GM12873 (cell line): ENCODE measurements at regions not wholly inside any gene's neighbourhood (a gene's known extent, or its start where the extent isn't known, plus 50 kb on each side); places are given as distances from the start of the nearest gene placed in this dataset.

ENCODE experiments used
- CTCF ChIP-seq: IDR thresholded peaks from 2 replicates; pipeline ENCODE4 v1.5.1; 2012; ENCODE audit warnings: low read depth, mild to moderate bottlenecking, moderate library complexity, low read length, control low read depth; ENCODE audit not compliant: insufficient read depth; ENCODE audit errors: missing control alignments

GRCh38 chr6:44715925-44716324 is 328.4 kb downstream of the CDC5L start:
- no peak for TF ChIP-seq CTCF

GRCh38 chr6:44717431-44717830 is 329.9 kb downstream of the CDC5L start:
- no peak for TF ChIP-seq CTCF

DNA sequence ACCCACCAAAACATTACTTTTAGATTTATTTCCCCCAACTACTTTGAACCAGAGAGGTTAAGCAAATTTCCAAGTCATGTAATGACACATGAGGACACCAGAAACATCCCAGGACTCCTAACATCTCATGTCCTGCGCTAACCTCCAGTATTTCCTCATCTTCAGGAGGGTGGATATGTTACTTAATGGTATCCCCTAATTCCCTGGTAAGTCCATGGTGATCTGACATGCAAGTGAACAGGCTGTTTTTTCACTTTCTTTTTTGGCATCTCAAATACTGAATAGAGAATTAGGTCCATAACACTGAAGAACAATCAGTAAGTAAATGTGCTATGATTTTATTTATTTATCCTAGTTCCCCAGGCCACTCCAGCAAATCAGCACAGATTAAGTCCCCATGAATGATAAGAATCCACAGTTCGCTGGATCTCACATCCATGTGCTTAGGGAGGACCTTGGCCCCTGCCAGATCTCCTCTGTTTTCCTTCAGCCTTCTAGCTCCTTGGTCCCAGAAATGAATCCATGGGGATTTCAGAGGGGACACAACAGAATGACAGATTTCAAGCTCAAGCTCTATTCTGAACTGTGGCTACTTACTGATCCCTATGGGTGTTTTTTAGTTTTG is 334.6 kb downstream of the CDC5L start:
- no peak for TF ChIP-seq CTCF

DNA sequence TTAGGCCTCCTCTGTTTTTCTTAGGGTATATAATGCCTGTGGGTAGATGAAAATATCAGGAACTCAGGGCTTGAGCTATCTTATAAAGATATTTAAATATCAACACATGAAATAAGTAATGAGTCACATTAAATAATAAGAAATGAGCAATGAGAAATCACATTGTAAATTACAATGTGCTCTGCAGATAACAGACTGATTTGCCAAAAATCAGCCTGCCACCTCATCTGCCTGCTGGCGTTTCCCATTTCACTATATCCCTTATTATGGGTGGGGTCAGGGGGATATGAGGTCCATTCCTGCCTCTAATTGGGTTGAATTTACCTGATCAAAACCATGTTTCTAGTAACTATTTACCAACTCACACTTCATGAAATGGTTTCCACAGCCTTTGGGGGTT is 335.2 kb downstream of the CDC5L start:
- no peak for TF ChIP-seq CTCF

- no peak for TF ChIP-seq CTCF
Observed at GRCh38 chr6:44723439-44724197, 336.1 kb downstream of the CDC5L start.

DNA sequence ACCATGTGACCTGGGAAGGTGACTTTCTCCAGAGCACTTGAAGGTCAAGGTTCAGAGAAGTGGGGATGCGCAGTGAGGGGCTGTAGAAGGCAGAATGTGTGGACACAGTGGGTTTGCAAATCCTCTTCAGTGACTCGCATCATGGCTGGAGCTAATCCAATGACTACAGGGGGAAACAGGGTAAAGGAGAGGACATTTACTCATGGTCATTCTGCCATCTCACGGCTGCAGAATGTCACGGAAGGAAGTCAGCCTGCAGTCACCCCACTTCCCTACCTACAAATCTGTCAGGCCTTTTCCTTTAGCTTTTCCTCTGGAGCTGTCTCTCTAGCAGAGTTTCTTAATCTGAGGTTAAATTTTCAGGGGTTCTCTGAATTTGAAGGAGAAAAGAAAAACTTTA is 337.6 kb downstream of the CDC5L start:
- no peak for TF ChIP-seq CTCF

- no peak for TF ChIP-seq CTCF
Observed at GRCh38 chr6:44727651-44728630, 340.4 kb downstream of the CDC5L start.
